IPS DF 4.7 (cell line): ENCODE measurements at regions not wholly inside any gene's neighbourhood (a gene's known extent, or its start where the extent isn't known, plus 50 kb on each side); places are given as distances from the start of the nearest gene placed in this dataset.
A peak's percentile ranks its signal among the peaks of the same experiment; 100 is the strongest.

Experiments used
- DNase-seq: peaks from one replicate; pipeline ENCODE4 v3.0.0-alpha.2; 2013; ENCODE audit warnings: low spot score; ENCODE audit errors: extremely low read depth

- no peak for DNase-seq
Measured at GRCh38 chr15:38671675-38672254, 107.2 kb upstream of the RASGRP1 start.

- no peak for DNase-seq
Measured at GRCh38 chr15:38672273-38672672, 107.7 kb upstream of the RASGRP1 start.

- no peak for DNase-seq
Measured at GRCh38 chr15:38672814-38673670, 108.4 kb upstream of the RASGRP1 start.

- no peak for DNase-seq
Measured at GRCh38 chr15:38674448-38674847, 109.8 kb upstream of the RASGRP1 start.

GRCh38 chr15:38678281-38678680 lies 113.7 kb upstream of the RASGRP1 start:
- DNase-seq = no peak

- no peak for DNase-seq
Measured at GRCh38 chr15:38680775-38681174, 116.2 kb upstream of the RASGRP1 start.

GRCh38 chr15:38682363-38682762 lies 117.7 kb upstream of the RASGRP1 start:
- no peak for DNase-seq

GRCh38 chr15:38682861-38683260 lies 118.2 kb upstream of the RASGRP1 start:
- no peak for DNase-seq

- DNase-seq = peak; percentile 5
Measured at GRCh38 chr15:38683382-38684242, 119.0 kb upstream of the RASGRP1 start.

GRCh38 chr15:38684440-38685010 lies 119.9 kb upstream of the RASGRP1 start:
- no peak for DNase-seq

GRCh38 chr15:38685686-38686339 lies 121.2 kb upstream of the RASGRP1 start:
- no peak for DNase-seq

GRCh38 chr15:38687340-38687739 lies 122.7 kb upstream of the RASGRP1 start:
- DNase-seq = no peak

GRCh38 chr15:38687775-38688495 lies 123.3 kb upstream of the RASGRP1 start:
- DNase-seq = no peak

GRCh38 chr15:38688761-38689160 lies 124.1 kb upstream of the RASGRP1 start:
- DNase-seq = no peak

- DNase-seq = no peak
Measured at GRCh38 chr15:38689522-38689921, 124.9 kb upstream of the RASGRP1 start.

- DNase-seq = no peak
Measured at GRCh38 chr15:38690216-38690615, 125.6 kb upstream of the RASGRP1 start.

GRCh38 chr15:38690719-38691332 lies 126.2 kb upstream of the RASGRP1 start:
- peak; percentile 51 for DNase-seq

GRCh38 chr15:38691377-38691776 lies 126.8 kb upstream of the RASGRP1 start:
- no peak for DNase-seq

GRCh38 chr15:38691965-38692788 lies 127.6 kb upstream of the RASGRP1 start:
- no peak for DNase-seq
